Kidney epithelial cell (primary cell): ENCODE measurements at regions not wholly inside any gene's neighbourhood (a gene's known extent, or its start where the extent isn't known, plus 50 kb on each side); places are given as distances from the start of the nearest gene placed in this dataset.

Experiments used
- DNase-seq: peaks from one replicate; pipeline ENCODE4 v3.0.0-alpha.2; 2010; ENCODE audit warnings: low read depth
- H3K27me3 ChIP-seq: 2 replicates; pipeline ENCODE4 v1.6.0; 2011; ENCODE audit warnings: low read length; ENCODE audit not compliant: control insufficient read depth, insufficient read depth
- H3K36me3 ChIP-seq: 2 replicates; pipeline ENCODE4 v1.5.1; 2011; ENCODE audit warnings: low read length; ENCODE audit not compliant: control insufficient read depth, insufficient read depth
- H3K4me3 ChIP-seq: 2 replicates; pipeline ENCODE4 v1.5.1; 2011; ENCODE audit warnings: low read depth, mild to moderate bottlenecking, control low read depth, low read length
- TF ChIP-seq, protein P1 (sequence below): IDR thresholded peaks from 2 replicates; pipeline ENCODE4 v1.5.1; 2011; ENCODE audit warnings: mild to moderate bottlenecking, moderate library complexity, low read length, control low read depth, inconsistent platforms; ENCODE audit not compliant: insufficient read depth, poor library complexity, severe bottlenecking

DNA sequence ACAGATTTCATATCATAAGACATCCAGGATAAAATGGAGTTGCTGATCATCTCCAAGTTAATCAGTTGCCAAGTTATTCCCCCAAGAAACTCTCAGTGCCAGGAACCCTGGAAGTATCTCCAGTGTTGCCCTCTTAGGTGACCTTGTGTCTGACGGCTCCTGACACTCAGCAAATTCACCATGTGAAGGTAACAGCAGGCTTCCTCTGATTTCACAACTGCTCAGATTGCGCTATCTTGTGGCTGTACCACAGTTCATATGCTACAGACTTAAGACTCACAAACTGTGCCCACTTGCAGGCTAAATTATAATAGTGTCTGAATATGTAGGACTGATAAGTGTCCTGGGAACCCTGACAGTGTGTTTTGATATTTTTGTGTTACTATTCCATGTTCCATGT, 186.6 kb upstream of the OPRM1 start:
- H3K36me3 ChIP-seq = no peaks in the 10 kb centered on the region
- TF ChIP-seq, protein P1, sequence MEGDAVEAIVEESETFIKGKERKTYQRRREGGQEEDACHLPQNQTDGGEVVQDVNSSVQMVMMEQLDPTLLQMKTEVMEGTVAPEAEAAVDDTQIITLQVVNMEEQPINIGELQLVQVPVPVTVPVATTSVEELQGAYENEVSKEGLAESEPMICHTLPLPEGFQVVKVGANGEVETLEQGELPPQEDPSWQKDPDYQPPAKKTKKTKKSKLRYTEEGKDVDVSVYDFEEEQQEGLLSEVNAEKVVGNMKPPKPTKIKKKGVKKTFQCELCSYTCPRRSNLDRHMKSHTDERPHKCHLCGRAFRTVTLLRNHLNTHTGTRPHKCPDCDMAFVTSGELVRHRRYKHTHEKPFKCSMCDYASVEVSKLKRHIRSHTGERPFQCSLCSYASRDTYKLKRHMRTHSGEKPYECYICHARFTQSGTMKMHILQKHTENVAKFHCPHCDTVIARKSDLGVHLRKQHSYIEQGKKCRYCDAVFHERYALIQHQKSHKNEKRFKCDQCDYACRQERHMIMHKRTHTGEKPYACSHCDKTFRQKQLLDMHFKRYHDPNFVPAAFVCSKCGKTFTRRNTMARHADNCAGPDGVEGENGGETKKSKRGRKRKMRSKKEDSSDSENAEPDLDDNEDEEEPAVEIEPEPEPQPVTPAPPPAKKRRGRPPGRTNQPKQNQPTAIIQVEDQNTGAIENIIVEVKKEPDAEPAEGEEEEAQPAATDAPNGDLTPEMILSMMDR = no peak
- no peak for DNase-seq
- no peak overlapping the region for H3K4me3 ChIP-seq
- H3K27me3 ChIP-seq = no peaks in the 10 kb centered on the region

DNA sequence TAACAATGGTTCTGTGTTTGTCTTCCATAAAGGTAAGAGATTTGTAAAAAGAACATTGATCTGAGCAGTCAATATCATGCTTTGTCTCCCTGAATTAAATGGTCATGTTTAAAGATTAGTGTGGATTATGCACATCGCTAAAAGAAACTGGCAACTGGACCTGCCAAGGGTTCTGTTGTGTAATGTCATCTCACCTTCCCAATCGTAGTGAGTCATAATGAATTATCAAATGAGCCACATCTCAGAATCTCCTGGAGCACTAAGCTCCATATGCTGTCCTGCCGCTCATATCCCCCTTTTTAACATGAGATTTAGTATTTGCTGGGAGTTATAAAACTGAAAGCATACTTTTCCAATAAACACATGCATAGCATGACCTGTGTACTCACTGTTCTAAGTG, 187.0 kb upstream of the OPRM1 start:
- Histone ChIP-seq H3K27me3 (no peaks in the 10 kb centered on the region), H3K36me3 (no peaks in the 10 kb centered on the region), H3K4me3 (no peak overlapping the region)
- DNase-seq = no peak
- TF ChIP-seq, protein P1 = no peak

DNA sequence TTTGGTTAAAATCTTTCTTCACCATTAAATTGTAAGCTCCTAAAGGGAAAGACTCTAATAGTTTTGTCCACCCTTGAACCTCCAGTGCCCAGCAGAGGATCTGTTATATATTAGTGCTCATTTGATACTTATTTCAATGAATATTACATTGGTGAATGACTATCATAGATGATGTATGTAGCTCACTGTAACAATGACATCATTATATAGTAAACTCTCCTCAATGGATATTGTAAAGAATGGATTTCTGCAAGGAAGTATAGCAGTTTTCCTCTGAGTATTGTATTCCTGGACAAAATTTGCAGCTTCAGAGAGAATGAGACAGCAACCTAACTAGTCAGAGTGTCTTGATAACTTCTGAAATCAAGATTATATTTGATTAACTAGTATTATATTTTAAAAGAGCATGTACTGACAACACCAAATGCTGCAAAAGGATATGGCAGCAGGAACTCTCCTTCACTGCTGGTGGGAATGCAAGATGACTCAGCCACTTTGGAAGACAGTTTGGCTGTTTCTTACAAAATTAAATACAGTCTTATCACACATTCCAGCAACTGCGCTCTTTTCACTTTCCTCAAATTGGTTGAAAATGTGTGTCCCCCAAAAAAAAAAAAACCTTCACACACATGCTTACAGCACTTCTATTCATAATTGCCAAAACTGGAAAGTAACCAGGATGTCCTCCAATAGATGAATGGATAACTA, 189.8 kb upstream of the OPRM1 start:
- TF ChIP-seq, protein P1 = no peak
- H3K36me3 ChIP-seq = no peaks in the 10 kb centered on the region
- H3K4me3 ChIP-seq = no peak overlapping the region
- no peaks in the 10 kb centered on the region for H3K27me3 ChIP-seq
- DNase-seq = no peak

DNA sequence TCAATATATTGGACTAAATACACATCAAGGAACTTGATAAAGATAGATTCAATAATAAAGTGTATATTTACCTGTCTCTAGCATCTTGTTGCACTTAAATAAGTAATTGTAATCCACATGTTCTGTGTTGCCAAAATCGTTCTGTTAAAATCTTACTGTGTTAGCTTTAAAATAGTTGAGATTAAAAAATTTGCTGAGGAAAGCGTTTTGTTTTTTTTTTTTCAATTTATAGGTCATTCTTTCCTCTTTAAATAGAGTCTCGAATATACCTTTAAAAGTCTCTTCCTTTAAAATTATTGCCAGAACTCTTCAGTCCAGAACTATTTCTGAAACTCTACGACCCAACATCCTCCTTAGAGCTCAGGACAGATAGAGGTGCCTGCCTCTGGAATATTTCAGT, 195.6 kb upstream of the OPRM1 start:
- Histone ChIP-seq H3K4me3 (no peak overlapping the region), H3K27me3 (no peaks in the 10 kb centered on the region), H3K36me3 (no peaks in the 10 kb centered on the region)
- TF ChIP-seq, protein P1 = no peak
- DNase-seq = no peak

DNA sequence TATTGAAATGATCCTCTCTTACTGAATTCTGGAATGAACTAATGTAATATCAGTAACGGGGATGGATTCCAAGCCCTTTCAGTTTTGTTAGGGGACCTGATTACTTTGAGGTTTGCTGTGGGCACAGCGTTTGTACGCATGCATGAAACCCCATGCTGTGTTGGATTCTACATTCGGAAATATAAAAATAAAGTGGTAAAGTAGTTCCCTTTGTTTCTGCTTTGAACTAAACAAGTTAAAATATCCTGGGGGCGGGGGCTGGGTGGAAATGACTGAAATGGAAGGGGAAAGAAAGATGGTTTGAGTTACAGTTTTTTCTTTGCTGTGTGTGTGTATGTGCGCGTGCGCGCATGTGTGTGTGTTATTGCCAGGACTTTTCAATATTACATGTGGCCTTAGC, 196.5 kb upstream of the OPRM1 start:
- Histone ChIP-seq H3K27me3 (no peaks in the 10 kb centered on the region), H3K4me3 (no peak overlapping the region), H3K36me3 (no peaks in the 10 kb centered on the region)
- TF ChIP-seq, protein P1 = no peak
- DNase-seq = no peak
